Hematopoietic multipotent progenitor cell treated with erythropoietin and hydrocortisone succinate and interleukin-3 and kit ligand, for 17 days (in vitro differentiated cells): ENCODE measurements at regions not wholly inside any gene's neighbourhood (a gene's known extent, or its start where the extent isn't known, plus 50 kb on each side); places are given as distances from the start of the nearest gene placed in this dataset.

Source experiments
- DNase-seq: peaks from one replicate; pipeline ENCODE4 v3.0.0-alpha.2; 2015; ENCODE audit warnings: low spot score

DNA sequence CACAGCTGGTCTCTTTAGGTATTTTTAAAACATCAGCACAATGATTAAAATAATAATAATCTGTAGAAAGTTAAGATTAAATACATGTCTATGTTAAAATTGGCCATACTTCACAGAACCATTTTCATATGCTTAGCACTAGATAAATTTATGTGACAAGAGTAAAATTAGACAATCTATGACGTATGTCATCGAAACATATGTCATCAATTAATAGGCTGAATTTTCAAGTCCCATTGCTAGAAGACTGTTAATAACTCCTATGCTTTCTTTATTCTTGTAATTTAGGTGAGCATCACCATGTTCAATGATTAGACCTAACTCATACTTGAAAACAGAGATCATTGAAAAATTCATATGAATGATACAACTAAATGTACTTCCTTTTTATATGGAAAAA lies 593.3 kb upstream of the KCNMB2 start:
- DNase-seq, result no peak

DNA sequence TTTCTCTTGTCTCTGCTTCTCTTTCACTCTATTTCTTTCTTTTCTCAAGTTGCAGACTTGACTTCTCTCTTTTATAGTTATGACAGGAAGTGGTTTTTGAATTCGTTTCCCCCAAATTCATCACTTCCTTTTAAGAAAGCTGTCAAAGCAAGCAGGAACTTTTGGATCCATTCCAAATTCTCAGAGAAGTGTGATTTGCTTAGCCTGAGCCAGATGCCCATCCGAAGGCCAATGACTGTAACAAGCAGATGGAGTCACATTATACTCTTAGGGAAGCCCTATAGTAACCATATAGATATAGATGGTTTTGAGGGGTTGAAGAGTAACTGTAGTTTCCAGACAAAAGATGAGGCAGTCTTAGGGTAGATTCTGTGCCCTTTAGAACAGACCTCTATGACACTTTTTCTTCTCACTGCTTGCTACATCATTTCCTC lies 592.0 kb upstream of the KCNMB2 start:
- DNase-seq, result no peak

DNA sequence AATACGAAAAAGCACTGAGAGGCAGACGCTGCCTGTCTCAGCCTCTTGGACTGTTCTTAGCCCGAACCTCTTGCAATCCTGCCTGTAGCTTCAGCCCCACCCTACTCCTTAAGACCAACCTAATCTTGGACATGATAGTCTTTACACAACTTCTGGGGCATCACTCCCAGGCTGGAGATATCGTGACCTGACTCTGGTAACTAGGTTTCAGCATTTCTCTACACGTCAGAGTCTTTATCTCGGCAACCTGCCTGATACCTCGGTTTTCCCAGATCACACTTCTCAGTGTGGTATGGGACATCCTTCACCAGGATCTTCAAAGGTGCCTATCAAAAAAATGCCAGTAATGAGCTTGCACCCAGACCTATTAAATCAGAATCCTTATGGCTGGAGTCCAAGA lies 590.2 kb upstream of the KCNMB2 start:
- DNase-seq, result no peak

DNA sequence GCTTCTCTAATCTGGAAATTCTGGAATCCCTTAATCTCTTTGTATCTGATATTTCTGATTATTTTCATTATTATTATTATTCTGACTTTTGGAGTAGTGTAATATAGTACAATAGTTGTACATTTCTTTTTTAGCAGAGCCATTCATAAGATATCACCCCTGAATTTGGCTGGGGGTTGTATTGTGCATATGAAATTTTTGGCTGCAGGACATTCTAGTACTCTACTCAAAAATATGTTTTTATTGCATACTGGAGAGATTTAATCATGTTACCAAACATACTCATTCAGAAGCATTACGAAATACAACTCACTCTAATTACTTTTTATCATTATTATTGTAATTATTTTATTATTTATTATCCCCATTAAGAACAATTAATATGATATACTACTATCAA lies 589.7 kb upstream of the KCNMB2 start:
- DNase-seq, result no peak

DNA sequence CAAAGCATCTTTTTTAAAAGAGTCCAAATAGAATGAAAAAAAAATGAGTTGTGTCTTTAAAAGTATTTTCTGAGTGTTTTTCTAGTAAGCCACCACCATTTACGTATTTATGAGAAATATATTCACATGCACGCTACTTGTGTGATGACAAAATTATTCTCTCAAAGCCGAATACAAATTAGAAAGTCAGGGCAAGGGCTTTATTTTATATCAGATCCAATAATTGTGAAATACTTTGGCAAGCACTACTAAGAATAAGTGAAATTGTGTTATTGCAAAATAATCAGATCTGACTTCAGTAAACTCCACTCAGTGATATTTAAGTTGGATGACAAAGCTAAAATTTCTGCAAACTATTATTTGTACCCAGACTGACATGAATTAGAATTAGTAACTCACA lies 589.3 kb upstream of the KCNMB2 start:
- no peak for DNase-seq

DNA sequence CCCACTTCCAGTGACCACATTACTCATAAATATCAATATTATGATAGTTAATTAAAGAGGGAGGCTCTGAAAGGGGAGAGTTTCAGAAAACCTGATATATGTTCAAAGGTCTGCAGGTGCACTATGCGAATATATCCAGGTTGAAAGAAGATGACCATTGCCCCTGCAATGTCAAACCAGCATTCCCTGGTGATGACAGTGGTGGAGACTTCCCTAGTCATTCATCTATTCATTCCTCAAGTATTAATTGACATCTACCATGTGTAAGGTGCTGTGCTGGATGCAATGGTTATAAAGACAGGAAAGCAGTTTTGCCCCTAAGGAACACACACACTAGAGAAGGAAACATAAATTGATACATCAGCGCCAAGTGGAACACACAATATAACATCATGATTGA lies 588.3 kb upstream of the KCNMB2 start:
- DNase-seq, result no peak

DNA sequence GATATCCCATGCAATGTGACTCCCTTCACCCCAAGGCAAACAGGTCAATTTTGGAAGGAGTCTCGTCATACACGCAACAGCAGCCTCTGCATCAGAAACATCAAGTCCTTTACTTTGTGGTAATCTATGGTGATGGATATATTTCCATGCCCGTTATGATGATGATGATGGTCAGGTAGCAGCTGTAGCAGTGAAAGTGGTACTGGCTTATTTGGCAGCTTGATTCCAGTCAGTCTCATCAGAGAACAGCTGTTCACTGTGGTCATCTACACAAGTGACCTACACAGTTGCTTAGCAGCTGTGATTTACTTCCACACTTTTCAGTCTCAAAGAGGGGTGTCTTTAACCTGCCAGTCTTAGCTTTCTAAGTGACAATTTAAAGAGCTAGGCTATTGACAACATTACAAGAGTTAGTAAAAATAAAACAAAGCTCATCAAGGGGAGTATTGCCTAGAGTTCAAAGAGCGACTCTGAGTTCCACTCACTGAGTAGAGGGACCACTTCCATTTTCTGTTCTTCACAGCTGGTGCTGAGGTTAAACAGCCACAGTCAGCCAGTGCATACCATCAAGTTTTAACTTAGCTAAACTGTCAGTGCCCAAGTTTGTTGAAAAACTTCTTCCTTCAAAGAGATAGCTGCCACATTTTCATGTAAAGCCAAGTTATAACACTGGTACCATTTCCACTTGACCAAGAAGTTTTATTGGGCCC lies 587.4 kb upstream of the KCNMB2 start:
- no peak for DNase-seq

DNA sequence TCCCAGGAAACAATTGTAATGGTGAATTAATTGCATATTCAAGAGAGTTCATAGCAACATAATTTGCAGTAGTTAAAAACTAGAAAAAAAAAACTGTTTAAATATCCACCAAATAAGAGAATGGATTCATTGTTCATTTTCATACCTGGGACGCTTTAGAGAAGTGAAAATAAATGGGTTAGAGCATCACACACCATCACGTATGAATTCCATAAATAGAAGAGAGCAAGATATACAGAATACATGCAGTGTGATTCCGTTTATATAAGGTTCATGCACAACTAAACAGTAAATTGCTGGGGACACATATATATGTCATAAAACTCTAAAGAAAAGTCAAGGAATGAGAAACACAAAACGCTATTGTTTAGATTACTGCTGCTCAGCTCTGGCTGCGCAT lies 577.0 kb upstream of the KCNMB2 start:
- no peak for DNase-seq

DNA sequence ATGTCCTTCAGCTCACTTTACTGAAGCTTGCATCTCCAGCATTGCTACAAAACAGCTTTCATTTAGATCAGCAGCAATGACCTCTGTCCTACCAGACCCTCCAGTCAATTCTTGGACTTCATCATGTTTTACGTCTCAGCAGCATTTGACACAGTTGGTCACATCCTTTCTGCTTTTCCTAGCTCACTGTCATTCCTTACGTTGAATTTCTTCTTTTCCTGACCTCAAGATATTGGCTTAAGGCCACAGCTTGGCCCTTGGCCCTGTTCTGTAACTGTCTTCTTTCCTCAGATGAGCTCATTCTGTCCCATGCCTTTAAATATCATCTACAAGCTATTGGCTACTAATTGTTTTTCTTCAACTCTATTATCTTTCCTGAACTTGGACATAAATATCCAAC lies 576.2 kb upstream of the KCNMB2 start:
- DNase-seq, result no peak

DNA sequence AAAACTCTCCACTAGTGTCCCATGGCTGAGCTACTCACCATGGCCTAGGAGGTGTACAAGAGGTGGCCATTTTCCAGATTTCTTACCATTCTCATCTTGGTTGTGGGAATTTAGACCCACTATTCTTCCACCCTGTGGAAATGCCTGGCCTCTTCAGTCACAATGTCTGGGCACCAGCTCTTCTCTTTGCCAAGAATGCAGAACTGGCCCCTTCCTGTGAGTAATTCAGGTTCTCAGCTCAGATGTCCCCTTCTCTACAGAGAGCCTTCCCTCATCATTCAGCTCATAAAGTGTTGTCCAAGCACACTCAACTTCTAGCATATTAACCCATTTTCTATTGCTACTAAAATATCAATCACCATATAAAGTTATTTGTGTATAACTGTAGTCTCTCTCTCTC lies 575.5 kb upstream of the KCNMB2 start:
- no peak for DNase-seq

DNA sequence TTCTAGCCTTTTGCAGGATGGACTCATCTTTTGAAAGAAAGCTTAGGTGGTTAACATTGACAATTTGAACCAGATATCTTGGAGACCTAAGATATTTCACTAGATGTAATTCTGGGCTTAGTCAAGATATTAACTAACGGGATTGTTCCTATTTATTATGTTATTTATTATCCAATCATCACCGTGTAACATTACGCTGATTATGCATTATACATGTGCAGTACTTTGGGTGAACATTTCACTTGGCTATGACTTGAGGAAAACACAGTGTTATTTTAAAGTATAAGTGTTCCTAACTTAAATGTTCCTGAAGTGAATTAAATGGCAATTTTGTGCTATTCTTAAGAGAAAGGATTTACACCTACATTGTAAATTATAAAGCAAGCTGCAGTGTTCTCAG lies 574.5 kb upstream of the KCNMB2 start:
- no peak for DNase-seq

DNA sequence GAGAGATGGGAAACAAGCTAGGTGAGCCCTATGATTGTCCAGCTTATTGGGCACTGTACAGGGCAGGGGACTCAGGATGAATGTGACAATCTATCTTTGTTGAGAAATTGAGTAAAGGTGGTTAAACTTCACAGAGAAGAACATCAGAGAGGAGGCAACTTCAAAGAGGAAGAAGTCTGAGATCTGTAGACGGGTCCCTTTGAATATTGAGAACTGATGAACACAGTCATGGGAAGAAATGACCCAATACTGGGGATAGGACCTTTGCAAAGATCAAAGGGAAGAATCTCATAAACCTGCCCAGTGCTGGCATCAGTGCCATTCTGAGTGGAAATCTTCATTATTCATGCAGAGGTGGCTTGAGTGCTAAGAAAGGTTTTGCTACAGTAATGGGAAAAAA lies 569.7 kb upstream of the KCNMB2 start:
- DNase-seq, result no peak

DNA sequence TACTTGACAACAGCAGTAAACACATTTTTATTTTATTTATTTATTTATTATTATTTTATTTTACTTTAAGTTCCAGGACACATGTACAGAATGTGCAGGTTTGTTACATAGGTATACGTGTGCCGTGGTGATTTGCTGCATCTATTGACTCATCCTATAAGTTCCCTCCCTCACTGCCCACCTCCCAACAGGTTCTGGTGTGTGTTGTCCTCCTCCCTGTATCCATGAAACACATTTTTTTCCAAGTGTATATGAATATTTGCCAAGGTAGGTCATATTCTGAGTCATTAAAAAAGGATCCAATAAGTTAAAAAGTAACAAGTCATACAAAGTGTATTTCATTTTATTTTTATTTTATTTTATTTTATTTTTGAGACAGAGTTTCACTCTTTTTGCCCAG lies 567.3 kb upstream of the KCNMB2 start:
- no peak for DNase-seq

DNA sequence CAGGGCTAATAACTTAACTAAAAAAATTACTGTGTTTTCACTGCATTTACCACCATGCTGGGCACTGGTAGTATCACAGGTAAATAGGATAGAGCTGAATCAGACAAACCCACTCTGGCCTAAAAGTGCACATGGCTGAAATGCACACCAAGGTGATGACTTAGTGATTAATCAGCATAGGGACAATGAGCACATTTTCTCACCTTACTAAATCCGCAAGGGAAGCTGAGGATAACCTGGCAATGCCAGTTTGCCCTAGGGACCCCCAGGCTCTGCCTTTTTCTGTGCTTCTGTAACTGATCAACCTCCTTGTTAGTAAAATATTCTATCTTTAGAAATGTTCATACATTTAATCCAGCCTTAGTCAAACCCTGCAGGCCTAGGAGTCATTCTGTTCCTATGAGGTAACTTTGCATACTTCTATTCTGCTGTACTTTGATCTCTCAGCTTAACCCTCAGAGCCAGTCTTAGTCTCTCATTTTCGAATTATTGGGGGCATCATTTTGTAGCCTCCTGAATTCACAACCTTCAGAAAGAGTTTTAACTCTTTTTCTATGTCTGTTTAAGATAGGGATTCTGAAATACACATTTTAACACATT lies 562.9 kb upstream of the KCNMB2 start:
- DNase-seq, result no peak

DNA sequence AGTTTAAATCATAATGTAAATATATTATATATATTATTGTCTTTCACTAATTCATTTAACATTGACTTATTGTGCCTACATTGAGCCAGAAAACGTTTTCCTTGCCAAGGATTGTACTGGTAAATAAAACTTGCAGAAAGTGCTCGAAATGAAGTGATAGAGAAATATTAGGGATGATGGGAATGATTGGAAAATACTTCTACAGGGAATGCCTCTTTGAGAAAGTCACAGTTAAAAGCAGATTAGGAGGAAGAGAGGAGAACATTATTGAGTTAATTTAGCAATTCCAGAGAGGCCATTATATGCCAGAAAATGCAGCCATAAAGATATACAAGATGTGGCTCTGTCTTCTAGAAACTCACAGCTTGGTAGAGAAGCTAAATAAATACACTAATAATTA lies 560.0 kb upstream of the KCNMB2 start:
- DNase-seq, result no peak

DNA sequence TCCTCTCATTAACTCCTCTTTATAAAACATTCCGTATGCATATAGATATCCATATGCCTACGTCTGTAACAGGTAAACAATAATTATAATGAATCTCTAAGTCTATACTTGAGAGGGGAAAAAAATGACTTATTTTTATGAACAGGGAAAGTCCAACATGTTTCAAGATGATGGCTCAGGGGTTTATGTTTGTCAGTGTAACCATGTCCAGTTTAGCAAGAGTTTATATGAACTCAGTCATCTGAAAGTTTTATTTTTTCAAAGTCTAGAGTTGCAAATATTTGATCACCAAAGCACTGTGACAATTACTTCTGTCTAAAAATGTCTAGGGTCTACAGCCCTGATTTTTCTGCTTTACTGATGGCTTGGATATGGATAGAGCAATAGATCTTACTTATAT lies 559.4 kb upstream of the KCNMB2 start:
- DNase-seq, result no peak

DNA sequence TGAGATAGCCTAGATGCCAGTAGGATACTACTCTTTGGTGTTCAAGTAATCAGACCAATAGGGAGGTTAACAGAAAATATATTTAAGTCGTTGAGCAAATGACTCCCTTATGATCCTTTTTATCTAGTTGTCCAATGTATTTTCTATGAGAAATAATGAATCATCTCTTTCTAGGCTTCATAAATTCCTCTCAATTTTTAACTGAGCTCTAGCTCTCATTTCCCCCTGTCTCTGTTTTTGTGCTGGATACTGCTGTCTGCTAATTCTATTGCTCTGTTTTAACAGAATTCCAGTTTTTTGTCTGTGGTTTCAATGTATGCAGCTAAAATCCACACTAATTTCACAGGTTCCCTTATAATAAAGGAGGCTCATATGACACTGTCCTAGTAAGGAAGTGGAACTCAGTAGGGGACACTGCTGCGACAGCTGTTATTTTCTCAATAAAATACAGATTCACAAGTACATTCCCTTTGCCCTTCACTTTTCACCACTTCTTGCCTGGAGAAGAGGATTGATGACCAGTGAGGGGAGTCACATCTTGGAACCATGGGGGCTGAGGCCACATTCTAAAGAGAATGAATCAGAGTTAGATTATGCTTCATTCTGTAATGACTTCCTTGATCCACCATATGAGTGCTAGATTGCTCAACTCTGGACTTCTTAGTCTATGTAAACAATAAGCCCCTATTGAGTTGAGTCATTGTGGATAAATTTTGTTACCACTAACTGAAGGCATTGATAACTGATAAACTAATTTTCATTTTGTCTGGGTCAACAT lies 558.7 kb upstream of the KCNMB2 start:
- no peak for DNase-seq

DNA sequence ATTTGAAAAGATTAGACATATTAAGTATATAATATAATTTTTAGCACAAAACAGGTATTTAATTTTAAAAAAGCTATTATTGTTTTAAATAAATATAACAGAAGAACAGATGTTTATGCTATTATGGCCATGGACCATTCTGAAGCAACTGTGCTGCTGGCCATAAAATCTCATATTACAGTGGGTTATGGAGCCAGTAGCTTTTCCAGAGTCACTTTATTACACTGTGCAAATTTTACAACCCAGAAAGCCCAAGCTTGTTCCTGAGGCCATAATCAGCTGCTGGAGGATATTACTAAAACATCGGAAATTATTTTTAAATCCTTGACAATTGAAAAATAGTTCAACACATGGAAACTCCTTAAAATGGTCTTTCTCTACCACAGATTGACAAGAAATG lies 557.3 kb upstream of the KCNMB2 start:
- DNase-seq, result no peak

DNA sequence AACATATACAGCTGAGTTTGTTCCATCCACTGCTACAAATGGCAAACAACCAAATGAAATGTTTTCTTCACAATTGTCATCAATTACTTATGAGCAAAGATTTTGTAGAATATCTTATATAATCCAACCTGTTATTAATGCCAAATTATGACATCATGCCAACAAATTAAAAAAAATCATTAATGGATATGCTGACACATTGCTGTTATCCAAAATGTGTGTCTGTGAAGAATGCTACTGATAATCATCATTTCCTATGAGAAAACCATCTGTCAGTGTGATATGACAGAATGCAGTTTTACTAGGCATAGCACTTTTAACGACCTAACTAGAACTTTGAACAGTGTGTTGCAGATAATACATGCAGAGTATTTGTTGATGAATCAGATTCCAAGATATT lies 556.5 kb upstream of the KCNMB2 start:
- no peak for DNase-seq

DNA sequence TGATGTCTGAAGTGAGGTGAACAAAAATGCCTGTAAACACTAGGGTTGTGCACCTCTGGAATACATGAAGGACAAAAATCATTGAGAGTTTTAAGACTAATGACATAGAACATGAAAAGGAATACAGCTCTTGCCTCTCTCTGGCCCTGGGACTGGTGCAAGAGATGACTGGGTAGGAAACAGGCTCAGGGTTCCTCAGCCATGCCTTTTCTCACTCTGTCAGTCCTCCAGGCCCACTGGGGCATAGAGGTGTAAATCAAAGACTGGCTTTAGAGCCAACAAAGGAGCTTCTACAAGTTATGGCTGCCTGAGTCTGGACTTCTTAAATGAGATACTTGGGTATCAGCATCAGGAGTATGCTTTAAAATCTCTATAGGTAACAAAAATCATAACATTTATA lies 554.7 kb upstream of the KCNMB2 start:
- no peak for DNase-seq

DNA sequence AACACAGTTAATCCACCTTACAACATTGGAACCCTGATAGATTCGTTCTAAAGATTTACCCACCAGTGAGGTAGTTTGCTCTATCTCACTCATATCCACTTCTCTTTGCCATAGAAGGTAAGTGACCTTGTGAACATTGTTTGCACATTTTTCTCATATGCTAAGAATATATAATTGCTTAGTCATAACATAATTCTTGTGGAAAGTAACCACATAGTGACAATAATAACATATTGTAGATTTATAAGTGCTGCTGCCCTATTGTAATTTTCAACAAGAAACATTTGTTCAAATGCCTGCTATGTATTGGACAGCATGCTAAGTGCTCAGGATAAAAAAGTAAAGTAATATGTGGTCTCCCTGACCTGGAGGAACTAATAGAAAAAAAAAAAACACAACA lies 554.2 kb upstream of the KCNMB2 start:
- no peak for DNase-seq

DNA sequence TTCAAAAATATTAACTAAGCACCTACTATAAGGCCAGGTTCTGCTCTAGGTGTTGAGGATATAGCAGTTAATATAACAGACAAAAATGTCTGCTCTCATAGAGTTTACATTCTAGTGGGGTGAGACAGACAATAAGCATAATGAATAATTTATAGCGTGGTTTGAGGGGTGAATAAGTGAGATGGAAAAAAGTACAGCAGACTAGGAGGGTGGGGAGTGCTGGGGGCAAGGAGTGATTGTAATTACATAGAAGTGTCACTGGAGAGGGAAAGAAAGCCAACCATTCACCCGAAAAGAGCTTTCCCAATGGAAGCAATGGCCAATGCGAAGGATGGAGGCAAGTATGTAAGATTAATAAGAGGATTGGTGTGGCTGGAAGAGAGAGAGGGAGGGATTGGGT lies 552.9 kb upstream of the KCNMB2 start:
- DNase-seq, result no peak
